GM23338 (cell line): ENCODE measurements at regions not wholly inside any gene's neighbourhood (a gene's known extent, or its start where the extent isn't known, plus 50 kb on each side); places are given as distances from the start of the nearest gene placed in this dataset.

Source experiments
- ATAC-seq: fragments of 200-7000 bp; cut with Tn5 transposase; 3 replicates; pipeline ENCODE4 v1.9.1; 2020
- DNase-seq: peaks from one replicate; pipeline ENCODE4 v3.0.0-alpha.2; 2015; ENCODE audit warnings: low spot score
- H2AFZ ChIP-seq: fragments of 200-600 bp; sonication (generic); 2 replicates; pipeline ENCODE4 v1.8.0; 2016; ENCODE audit warnings: antibody characterized with exemption, mild to moderate bottlenecking, moderate library complexity
- H3F3A ChIP-seq: fragments of 200-600 bp; sonication (generic); replicated peaks from 2 replicates; pipeline ENCODE4 v1.8.0; 2017; ENCODE audit warnings: antibody characterized with exemption, mixed run types, low read depth
- H3K27ac ChIP-seq: fragments of 200-600 bp; sonication (generic); 2 replicates; pipeline ENCODE4 v1.6.1; 2016; ENCODE audit warnings: low read depth
- H3K27me3 ChIP-seq: fragments of 200-600 bp; sonication (generic); 2 replicates; pipeline ENCODE4 v1.8.0; 2016; ENCODE audit warnings: mild to moderate bottlenecking, mixed run types, moderate library complexity; ENCODE audit not compliant: insufficient read depth
- H3K36me3 ChIP-seq: fragments of 200-600 bp; sonication (generic); 2 replicates; pipeline ENCODE4 v1.8.0; 2016; ENCODE audit warnings: mild to moderate bottlenecking; ENCODE audit not compliant: insufficient read depth
- H3K4me1 ChIP-seq: fragments of 200-600 bp; sonication (generic); 2 replicates; pipeline ENCODE4 v1.8.0; 2016; ENCODE audit warnings: mild to moderate bottlenecking, moderate library complexity; ENCODE audit not compliant: insufficient read depth
- H3K4me2 ChIP-seq: fragments of 200-600 bp; sonication (generic); 2 replicates; pipeline ENCODE4 v1.7.1; 2017; ENCODE audit warnings: mixed run types
- H3K4me3 ChIP-seq: fragments of 200-600 bp; sonication (generic); 2 replicates; pipeline ENCODE4 v1.6.1; 2016; ENCODE audit warnings: mixed run types
- H3K79me2 ChIP-seq: fragments of 200-600 bp; sonication (generic); replicated peaks from 2 replicates; pipeline ENCODE4 v1.8.0; 2017; ENCODE audit warnings: mild to moderate bottlenecking; ENCODE audit not compliant: insufficient read depth
- H3K9me2 ChIP-seq: fragments of 200-600 bp; sonication (generic); 2 replicates; pipeline ENCODE4 v1.8.0; 2017; ENCODE audit not compliant: insufficient read depth
- H4K20me1 ChIP-seq: fragments of 200-600 bp; sonication (generic); replicated peaks from 2 replicates; pipeline ENCODE4 v1.8.0; 2017; ENCODE audit warnings: mild to moderate bottlenecking; ENCODE audit not compliant: insufficient read depth
- H3K27ac Mint-ChIP-seq: 2 replicates; pipeline ENCODE4 v1.8.0; 2020; ENCODE audit warnings: inconsistent platforms, mild to moderate bottlenecking, moderate library complexity, mixed read lengths
- H3K27me3 Mint-ChIP-seq: 3 replicates; pipeline ENCODE4 v1.8.0; 2022; ENCODE audit warnings: low read depth, mild to moderate bottlenecking, moderate library complexity, mixed read lengths, inconsistent platforms; ENCODE audit not compliant: insufficient read depth, poor library complexity
- H3K36me3 Mint-ChIP-seq: 3 replicates; pipeline ENCODE4 v1.8.0; 2021; ENCODE audit warnings: low read depth, mild to moderate bottlenecking, inconsistent platforms, moderate library complexity, mixed read lengths
- H3K4me1 Mint-ChIP-seq: 3 replicates; pipeline ENCODE4 v1.8.0; 2020; ENCODE audit warnings: mild to moderate bottlenecking, inconsistent platforms, mixed read lengths
- H3K4me3 Mint-ChIP-seq: 3 replicates; pipeline ENCODE4 v1.8.0; 2021; ENCODE audit warnings: moderate library complexity, mild to moderate bottlenecking, inconsistent platforms, mixed read lengths
- H3K9me3 Mint-ChIP-seq: 3 replicates; pipeline ENCODE4 v1.8.0; 2020; ENCODE audit warnings: moderate library complexity, mild to moderate bottlenecking, inconsistent platforms, mixed read lengths
- CREB1 ChIP-seq: fragments of 250-450 bp; sonication (Bioruptor Pico); IDR thresholded peaks from 2 replicates; pipeline ENCODE4 v1.5.0; 2020; ENCODE audit warnings: low read depth, mild to moderate bottlenecking, moderate library complexity
- EZH2 ChIP-seq: fragments of 200-600 bp; sonication (generic); IDR thresholded peaks from one replicate; pipeline ENCODE4 v1.8.0; 2017; ENCODE audit warnings: antibody characterized with exemption, mild to moderate bottlenecking, low read depth; ENCODE audit not compliant: unreplicated experiment
- JUNB ChIP-seq: IDR thresholded peaks from one replicate; pipeline ENCODE4 v1.6.1; 2016; ENCODE audit warnings: antibody characterized with exemption; ENCODE audit not compliant: unreplicated experiment
- POLR2AphosphoS5 ChIP-seq: IDR thresholded peaks from 2 replicates; pipeline ENCODE4 v1.6.1; 2016; ENCODE audit warnings: antibody characterized with exemption, low read depth
- REST ChIP-seq: IDR thresholded peaks from one replicate; pipeline ENCODE4 v1.6.1; 2018; ENCODE audit warnings: antibody characterized with exemption; ENCODE audit not compliant: unreplicated experiment
- STAT1 ChIP-seq: IDR thresholded peaks from one replicate; pipeline ENCODE4 v1.6.1; 2016; ENCODE audit warnings: antibody characterized with exemption; ENCODE audit not compliant: unreplicated experiment
- ZNF114 ChIP-seq: fragments of 250-450 bp; sonication (Bioruptor Pico); IDR thresholded peaks from 2 replicates; pipeline ENCODE4 v1.5.0; 2020; ENCODE audit warnings: mild to moderate bottlenecking, moderate library complexity
- TF ChIP-seq, protein P1 (sequence below), 2 experiments: fragments of 200-600 bp in 1 of 2; sonication (generic) in 1 of 2; conservative IDR thresholded peaks; 2 replicates each; pipeline versions ENCODE4 v1.5.1 to v1.6.1; 2016 to 2017; ENCODE audit warnings: antibody characterized with exemption in 2 of 2, low read depth in 2 of 2, mild to moderate bottlenecking in 2 of 2, moderate library complexity in 1 of 2

DNA sequence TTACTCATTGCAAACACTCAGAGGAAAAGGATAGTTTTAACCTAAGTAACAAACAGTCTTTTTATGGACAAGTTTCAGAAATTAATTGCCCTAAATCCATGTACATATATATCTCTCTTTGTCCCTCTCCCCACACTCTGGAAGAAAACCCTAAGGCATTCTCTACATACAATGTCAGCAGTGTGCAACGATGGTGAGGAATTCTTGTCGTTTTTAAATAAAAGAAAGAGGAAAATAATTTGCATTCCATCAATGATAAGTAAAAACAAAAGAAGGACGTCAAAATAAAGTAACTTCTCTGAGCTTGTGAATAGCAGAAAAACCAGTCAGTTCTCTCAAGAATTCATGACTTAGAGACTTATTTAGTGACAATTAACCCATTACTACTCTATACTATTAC, 550.5 kb upstream of the DIPK2B start (continued):
- TF ChIP-seq, protein P1, sequence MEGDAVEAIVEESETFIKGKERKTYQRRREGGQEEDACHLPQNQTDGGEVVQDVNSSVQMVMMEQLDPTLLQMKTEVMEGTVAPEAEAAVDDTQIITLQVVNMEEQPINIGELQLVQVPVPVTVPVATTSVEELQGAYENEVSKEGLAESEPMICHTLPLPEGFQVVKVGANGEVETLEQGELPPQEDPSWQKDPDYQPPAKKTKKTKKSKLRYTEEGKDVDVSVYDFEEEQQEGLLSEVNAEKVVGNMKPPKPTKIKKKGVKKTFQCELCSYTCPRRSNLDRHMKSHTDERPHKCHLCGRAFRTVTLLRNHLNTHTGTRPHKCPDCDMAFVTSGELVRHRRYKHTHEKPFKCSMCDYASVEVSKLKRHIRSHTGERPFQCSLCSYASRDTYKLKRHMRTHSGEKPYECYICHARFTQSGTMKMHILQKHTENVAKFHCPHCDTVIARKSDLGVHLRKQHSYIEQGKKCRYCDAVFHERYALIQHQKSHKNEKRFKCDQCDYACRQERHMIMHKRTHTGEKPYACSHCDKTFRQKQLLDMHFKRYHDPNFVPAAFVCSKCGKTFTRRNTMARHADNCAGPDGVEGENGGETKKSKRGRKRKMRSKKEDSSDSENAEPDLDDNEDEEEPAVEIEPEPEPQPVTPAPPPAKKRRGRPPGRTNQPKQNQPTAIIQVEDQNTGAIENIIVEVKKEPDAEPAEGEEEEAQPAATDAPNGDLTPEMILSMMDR (conservative IDR thresholded peaks at IDR 0.05; ENCODE audit: low read depth in 2 of 2): no peak
- no peak for TF ChIP-seq CREB1 (CRISPR knock-in tag)
- no peak for TF ChIP-seq ZNF114 (CRISPR knock-in tag)
- no peak for TF ChIP-seq JUNB
- no peak for TF ChIP-seq POLR2AphosphoS5
- TF ChIP-seq REST: no peak
- no peak for TF ChIP-seq EZH2

DNA sequence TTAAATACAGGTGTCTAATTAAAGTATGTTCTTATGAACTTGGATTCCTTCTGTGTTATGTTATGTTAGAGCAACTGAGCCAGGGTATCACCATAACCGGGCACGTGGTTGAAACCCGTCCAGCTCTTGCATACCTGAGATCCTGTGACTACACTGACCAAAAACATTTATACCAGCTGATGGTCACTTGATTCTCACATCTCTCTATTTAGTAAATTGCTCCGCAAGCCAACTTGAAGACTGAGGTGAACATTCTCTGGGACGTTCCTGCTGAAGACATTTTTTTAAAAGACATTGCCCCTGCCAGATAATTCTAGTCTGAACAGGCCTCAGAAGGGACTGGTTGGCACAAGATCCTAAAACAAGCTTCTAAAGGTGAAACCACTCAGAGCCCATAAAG, 550.0 kb upstream of the DIPK2B start:
- ATAC-seq (no peak), DNase-seq (no peak)
- Mint-ChIP-seq H3K27ac (no peak overlapping the region; the same call in 1 of the 2 replicates), H3K27me3 (peaks cover 5% of the 10 kb centered on the region), H3K9me3 (no peaks in the 10 kb centered on the region; the same call in 2 of the 3 replicates), H3K4me3 (no peak overlapping the region), H3K4me1 (peaks cover 4% of the 10 kb centered on the region; the same call in 2 of the 3 replicates), H3K36me3 (peaks cover 47% of the 10 kb centered on the region)
- Histone ChIP-seq H3K79me2 (peaks cover 70% of the 10 kb centered on the region), H3K9me2 (no peaks in the 10 kb centered on the region), H3K27me3 (no peaks in the 10 kb centered on the region), H4K20me1 (peaks cover 23% of the 10 kb centered on the region), H3K4me2 (no peak overlapping the region), H3K27ac (no peak overlapping the region), H3K4me3 (no peak overlapping the region), H2AFZ (no peak overlapping the region), H3K36me3 (no peaks in the 10 kb centered on the region; the same call in 1 of the 2 replicates), H3F3A (no peaks in the 10 kb centered on the region), H3K4me1 (peaks cover 9% of the 10 kb centered on the region; the same call in 1 of the 2 replicates)
- no peak for TF ChIP-seq STAT1
- no peak for TF ChIP-seq REST
